HG03565 (cell line): ENCODE measurements at regions not wholly inside any gene's neighbourhood (a gene's known extent, or its start where the extent isn't known, plus 50 kb on each side); places are given as distances from the start of the nearest gene placed in this dataset.
"Not testable (repeated sequence)": the region's sequence is repeated elsewhere in the genome, so short reads cannot be mapped to it uniquely, and the experiment has no call there.

Experiments used
- ATAC-seq: cut with Tn5 transposase; IDR thresholded peaks from one replicate; pipeline ENCODE4 v1.9.1; 2021; ENCODE audit warnings: mild to moderate bottlenecking, moderate library complexity; ENCODE audit not compliant: unreplicated experiment

GRCh38 chr13:78876915-78877549, 218.1 kb upstream of the OBI1 start:
- ATAC-seq, result no peak

GRCh38 chr13:78875792-78876580, 217.0 kb upstream of the OBI1 start:
- ATAC-seq, result peak; percentile 65

GRCh38 chr13:78868991-78869390, 210.0 kb upstream of the OBI1 start:
- ATAC-seq, result no peak

GRCh38 chr13:78867655-78868054, 208.7 kb upstream of the OBI1 start:
- no peak for ATAC-seq

GRCh38 chr13:78866076-78866475, 207.1 kb upstream of the OBI1 start:
- ATAC-seq, result not testable (repeated sequence)

- ATAC-seq, result no peak
Measured at GRCh38 chr13:78862446-78862845, 203.5 kb upstream of the OBI1 start.

- no peak for ATAC-seq
Measured at GRCh38 chr13:78852709-78853108, 193.8 kb upstream of the OBI1 start.

GRCh38 chr13:78845656-78846365, 186.9 kb upstream of the OBI1 start:
- ATAC-seq, result no peak

- ATAC-seq, result no peak
Measured at GRCh38 chr13:78844106-78844505, 185.2 kb upstream of the OBI1 start.

- no peak for ATAC-seq
Measured at GRCh38 chr13:78841358-78841963, 182.5 kb upstream of the OBI1 start.

GRCh38 chr13:78836238-78836784, 177.4 kb upstream of the OBI1 start:
- no peak for ATAC-seq

GRCh38 chr13:78832461-78832860, 173.5 kb upstream of the OBI1 start:
- ATAC-seq, result no peak

GRCh38 chr13:78830508-78830907, 171.6 kb upstream of the OBI1 start:
- no peak for ATAC-seq

- ATAC-seq, result no peak
Measured at GRCh38 chr13:78829821-78830220, 170.9 kb upstream of the OBI1 start.

GRCh38 chr13:78827471-78827870, 168.5 kb upstream of the OBI1 start:
- ATAC-seq, result no peak

GRCh38 chr13:78826936-78827335, 168.0 kb upstream of the OBI1 start:
- no peak for ATAC-seq

- ATAC-seq, result no peak
Measured at GRCh38 chr13:78826312-78826711, 167.4 kb upstream of the OBI1 start.

GRCh38 chr13:78820541-78820940, 161.6 kb upstream of the OBI1 start:
- no peak for ATAC-seq

GRCh38 chr13:78816592-78816991, 157.6 kb upstream of the OBI1 start:
- no peak for ATAC-seq

GRCh38 chr13:78816154-78816553, 157.2 kb upstream of the OBI1 start:
- no peak for ATAC-seq

GRCh38 chr13:78806457-78806856, 147.5 kb upstream of the OBI1 start:
- peak; percentile 78 for ATAC-seq
